KOPT-K1 (cell line): ENCODE measurements at regions not wholly inside any gene's neighbourhood (a gene's known extent, or its start where the extent isn't known, plus 50 kb on each side); places are given as distances from the start of the nearest gene placed in this dataset.
"Not testable (repeated sequence)": the region's sequence is repeated elsewhere in the genome, so short reads cannot be mapped to it uniquely, and the experiment has no call there.

ENCODE experiments used
- H3K27ac ChIP-seq: fragments of 200-600 bp; sonication (generic); 2 replicates; pipeline ENCODE4 v1.5.1; 2016; ENCODE audit warnings: antibody characterized with exemption, mild to moderate bottlenecking, low read depth, low read length; ENCODE audit not compliant: poor library complexity, severe bottlenecking
- H3K36me3 ChIP-seq: fragments of 200-600 bp; sonication (generic); 2 replicates; pipeline ENCODE4 v1.5.1; 2017; ENCODE audit warnings: antibody characterized with exemption, mild to moderate bottlenecking, low read length, moderate library complexity; ENCODE audit not compliant: insufficient read depth
- H3K9me3 ChIP-seq: fragments of 200-600 bp; sonication (generic); 2 replicates; pipeline ENCODE4 v1.5.1; 2017; ENCODE audit warnings: antibody characterized with exemption, low read length, mild to moderate bottlenecking; ENCODE audit not compliant: insufficient read depth, poor library complexity, severe bottlenecking

DNA sequence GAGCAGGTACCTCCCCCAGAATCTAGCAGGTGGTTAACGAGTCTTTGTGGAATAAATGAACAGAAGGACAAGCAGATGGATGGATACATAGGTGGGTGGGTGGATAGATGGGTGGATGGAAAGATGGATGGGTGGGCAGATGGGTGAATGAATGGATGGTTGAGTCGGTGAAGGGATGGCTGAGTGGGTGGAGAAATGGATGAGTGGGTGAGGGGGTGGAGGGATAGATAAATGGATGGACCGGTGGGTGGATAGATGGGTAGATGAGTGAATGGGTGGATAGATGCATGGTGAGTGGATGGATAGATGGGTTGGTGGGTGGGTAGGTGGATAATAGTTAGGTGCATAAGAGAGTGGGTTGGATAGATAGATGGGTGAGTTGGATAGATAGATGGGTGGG, 99.7 kb upstream of the FRG2C start:
- not testable (repeated sequence) for H3K9me3 ChIP-seq, H3K27ac ChIP-seq, H3K36me3 ChIP-seq

GRCh38 chr3:75572303-75572702, 91.8 kb upstream of the FRG2C start:
- H3K9me3 ChIP-seq, H3K27ac ChIP-seq, H3K36me3 ChIP-seq: not testable (repeated sequence)

- not testable (repeated sequence) for H3K36me3 ChIP-seq, H3K9me3 ChIP-seq
Observed at GRCh38 chr3:75579091-75579490, 85.0 kb upstream of the FRG2C start.

GRCh38 chr3:75579536-75579935, 84.6 kb upstream of the FRG2C start:
- not testable (repeated sequence) for H3K36me3 ChIP-seq, H3K27ac ChIP-seq, H3K9me3 ChIP-seq

More at GRCh38 chr3:75579091-75579490, 85.0 kb upstream of the FRG2C start:
- H3K27ac ChIP-seq = not testable (repeated sequence)

GRCh38 chr3:75579981-75580782, 83.9 kb upstream of the FRG2C start:
- not testable (repeated sequence) for H3K27ac ChIP-seq, H3K36me3 ChIP-seq, H3K9me3 ChIP-seq

DNA sequence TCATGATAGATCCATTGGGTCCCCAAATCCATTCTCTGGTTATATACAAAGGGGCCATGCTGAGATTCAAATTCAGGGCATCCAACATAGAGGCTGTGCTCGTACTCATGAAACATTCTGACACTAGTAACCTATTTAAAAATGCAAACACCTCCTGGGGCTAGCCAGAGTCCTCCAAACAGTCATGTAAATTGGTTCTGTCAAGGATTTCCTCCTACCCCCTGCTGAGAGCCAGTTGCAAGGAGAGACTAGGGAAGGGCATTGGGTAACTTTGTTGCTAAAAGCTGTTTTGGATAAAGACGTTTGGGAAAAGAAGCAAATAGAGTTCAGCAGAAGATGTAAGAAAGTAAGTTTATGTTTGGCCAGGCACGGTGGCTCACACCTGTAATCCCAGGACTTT, 81.6 kb upstream of the FRG2C start:
- H3K27ac ChIP-seq, H3K9me3 ChIP-seq, H3K36me3 ChIP-seq: not testable (repeated sequence)

GRCh38 chr3:75583116-75583515, 81.0 kb upstream of the FRG2C start:
- not testable (repeated sequence) for H3K36me3 ChIP-seq, H3K9me3 ChIP-seq, H3K27ac ChIP-seq

GRCh38 chr3:75587695-75588094, 76.4 kb upstream of the FRG2C start:
- not testable (repeated sequence) for H3K27ac ChIP-seq, H3K9me3 ChIP-seq, H3K36me3 ChIP-seq

- H3K36me3 ChIP-seq, H3K9me3 ChIP-seq, H3K27ac ChIP-seq: not testable (repeated sequence)
Observed at GRCh38 chr3:75590382-75590781, 73.7 kb upstream of the FRG2C start.

DNA sequence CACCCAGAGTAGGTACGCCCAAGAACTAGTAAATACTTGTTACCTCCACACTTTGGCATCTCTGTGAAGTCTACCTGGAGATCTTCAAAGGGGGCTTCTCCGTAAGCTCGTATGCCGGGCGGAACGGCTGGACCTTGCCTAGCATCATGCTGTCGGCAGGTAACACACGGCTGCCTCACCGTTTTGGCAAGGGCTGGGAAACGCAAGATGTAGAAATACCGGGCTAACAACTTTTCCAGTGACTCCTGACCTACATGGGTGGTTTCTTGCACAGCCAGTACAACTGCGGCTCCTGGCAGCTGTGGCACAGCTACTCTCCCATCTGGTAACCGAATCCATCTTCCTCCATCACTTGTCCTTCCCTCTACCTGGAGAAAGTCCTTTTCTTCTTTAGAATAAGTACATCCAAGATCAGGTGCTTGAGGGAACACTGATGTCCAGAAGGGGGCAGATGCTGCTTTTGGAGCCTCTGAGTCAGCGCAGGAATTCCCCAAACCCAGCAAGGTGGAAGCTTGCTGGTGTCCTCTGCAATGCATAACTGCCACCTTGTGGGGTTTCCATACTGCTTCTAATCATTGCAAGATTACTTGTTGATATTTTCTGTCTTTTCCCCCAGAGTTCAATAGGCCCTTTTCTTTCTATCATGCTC, 59.7 kb upstream of the FRG2C start:
- not testable (repeated sequence) for H3K27ac ChIP-seq, H3K36me3 ChIP-seq, H3K9me3 ChIP-seq

DNA sequence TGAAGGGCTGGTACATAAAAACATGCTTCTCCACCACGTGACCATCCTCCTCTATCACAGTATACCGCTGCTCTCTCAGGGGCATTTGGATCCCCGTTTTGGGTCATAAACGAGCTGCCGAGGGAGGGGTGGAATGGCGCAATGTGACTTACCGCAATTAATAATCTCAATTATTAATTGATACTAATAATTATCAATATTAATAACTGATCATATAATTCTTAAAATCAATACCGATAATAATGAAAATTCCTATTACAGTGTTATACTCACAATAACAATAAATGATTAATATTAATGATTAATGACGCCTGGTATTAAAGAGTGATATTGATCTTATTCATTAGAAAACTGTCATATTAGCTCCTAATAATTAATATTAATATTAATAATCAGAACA, 56.1 kb upstream of the FRG2C start:
- not testable (repeated sequence) for H3K36me3 ChIP-seq, H3K27ac ChIP-seq, H3K9me3 ChIP-seq

DNA sequence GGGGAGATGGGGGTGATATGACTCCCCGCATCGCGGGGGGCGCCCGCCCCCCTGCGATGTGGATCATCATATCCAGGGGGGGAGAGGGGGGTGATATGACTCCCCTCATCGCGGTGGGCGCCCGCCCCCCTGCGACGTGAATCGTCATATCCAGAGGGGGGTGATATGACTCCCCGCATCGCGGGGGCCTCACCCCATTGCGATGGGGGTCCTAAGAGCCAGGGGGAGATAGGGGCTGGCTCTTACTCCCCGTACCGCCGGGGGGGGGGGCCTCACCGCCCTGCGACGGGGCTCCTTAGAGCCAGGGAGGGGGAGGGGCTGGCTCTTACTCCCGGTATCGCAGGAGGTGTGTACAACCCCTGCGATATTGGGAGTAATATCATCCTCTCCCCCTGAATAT, 54.5 kb upstream of the FRG2C start:
- H3K9me3 ChIP-seq, H3K36me3 ChIP-seq, H3K27ac ChIP-seq: not testable (repeated sequence)

DNA sequence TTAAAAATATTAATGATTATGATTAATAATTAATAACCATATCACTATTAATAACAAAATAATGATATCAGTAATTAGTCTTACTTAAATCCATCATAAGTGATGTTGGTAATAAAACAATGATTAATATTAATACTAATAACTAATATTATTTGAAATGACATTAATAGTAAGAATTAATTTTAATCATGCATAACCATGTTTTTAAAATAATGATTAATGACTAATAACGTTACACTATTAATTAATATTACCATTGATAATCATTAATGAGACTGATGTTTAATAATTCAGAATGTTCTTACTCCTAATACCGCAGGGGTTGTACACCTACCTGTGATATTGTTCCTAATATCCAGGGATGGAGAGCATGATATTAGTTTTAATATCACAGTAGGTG, 53.4 kb upstream of the FRG2C start:
- no peak overlapping the region for H3K27ac ChIP-seq
- H3K36me3 ChIP-seq = no peaks in the 10 kb centered on the region
- no peaks in the 10 kb centered on the region for H3K9me3 ChIP-seq

DNA sequence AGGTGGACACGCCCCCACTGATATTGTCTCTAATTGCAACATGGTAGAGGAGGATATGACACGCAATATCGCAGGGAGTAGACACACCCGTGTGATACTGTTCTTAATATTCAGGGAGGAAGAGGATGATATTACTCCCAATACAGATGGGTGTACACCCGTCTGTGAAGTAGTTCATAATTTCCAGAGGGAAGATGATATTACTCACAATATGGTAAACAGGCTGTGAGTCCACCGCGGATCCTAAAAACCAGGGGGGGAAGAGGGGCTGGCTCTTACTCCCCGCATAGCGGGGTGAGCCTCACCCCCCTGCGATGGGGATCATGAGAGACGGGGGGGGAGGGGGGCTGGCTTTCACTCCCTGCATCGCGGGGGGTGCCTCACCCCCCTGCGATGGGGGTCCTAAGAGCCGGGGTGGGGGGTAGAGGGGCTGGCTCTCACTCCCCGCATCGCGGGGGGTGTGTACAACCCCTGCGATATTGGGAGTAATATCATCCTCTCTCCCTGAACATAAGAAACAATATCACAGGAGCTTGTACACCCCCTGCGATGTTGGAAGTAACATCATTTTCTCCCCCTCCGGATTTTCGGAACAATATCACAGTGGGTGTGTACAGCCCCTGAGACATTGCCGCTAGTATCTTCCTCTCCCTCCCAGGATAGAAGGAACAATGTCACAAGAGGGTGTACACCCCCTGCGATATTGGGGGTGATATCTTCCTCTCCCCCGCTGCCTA, 52.2 kb upstream of the FRG2C start:
- H3K27ac ChIP-seq, H3K36me3 ChIP-seq, H3K9me3 ChIP-seq: not testable (repeated sequence)
